ENCODE measurements at regions not wholly inside any gene's neighbourhood (a gene's known extent, or its start where the extent isn't known, plus 50 kb on each side); places are given as distances from the start of the nearest gene placed in this dataset.

DNA sequence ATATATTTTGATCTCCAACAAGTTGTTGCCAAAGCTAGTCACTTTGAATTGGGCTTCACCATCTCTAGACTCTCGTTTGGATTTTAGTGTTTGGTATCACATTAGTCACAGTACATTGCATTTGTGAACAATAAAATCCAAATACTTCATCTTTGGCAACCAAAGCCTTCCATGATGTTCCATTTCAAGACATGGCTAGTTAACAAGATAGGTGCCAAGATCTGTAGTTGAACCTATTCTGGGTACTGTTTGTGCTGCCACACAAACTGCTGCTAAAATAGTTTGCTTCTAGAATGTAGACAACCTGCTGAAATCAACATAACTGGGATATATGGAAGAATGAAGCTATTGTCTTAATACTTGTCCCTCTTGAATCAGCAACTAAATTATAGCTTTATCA lies 207.5 kb downstream of the LRRC70 start:
- TF ChIP-seq REST (IDR thresholded peaks at IDR 0.05; ENCODE audit: low read depth): no peak
- TF ChIP-seq MAX (IDR thresholded peaks at IDR 0.05): no peak
- no peak for TF ChIP-seq CEBPB (IDR thresholded peaks at IDR 0.05)
- TF ChIP-seq RAD21 (IDR thresholded peaks at IDR 0.05; ENCODE audit: low read depth): no peak
- TF ChIP-seq EGR1 (IDR thresholded peaks at IDR 0.05): no peak
- no peak for TF ChIP-seq YY1 (IDR thresholded peaks at IDR 0.05; ENCODE audit: low read depth)
- no peak for TF ChIP-seq TAF1 (IDR thresholded peaks at IDR 0.05; ENCODE audit: low read depth)
- TF ChIP-seq TCF12 (IDR thresholded peaks at IDR 0.05; ENCODE audit: low read depth): no peak
- no peak for TF ChIP-seq EP300 (IDR thresholded peaks at IDR 0.05; ENCODE audit: borderline replicate concordance)
- no peak for TF ChIP-seq CREB1 (IDR thresholded peaks at IDR 0.05; ENCODE audit: low read depth)
- no peak for TF ChIP-seq USF1 (IDR thresholded peaks at IDR 0.05)
